Sigmoid colon (tissue), 6 donors: ENCODE measurements at regions not wholly inside any gene's neighbourhood (a gene's known extent, or its start where the extent isn't known, plus 50 kb on each side); places are given as distances from the start of the nearest gene placed in this dataset.

Experiments used
- DNase-seq: peaks from one replicate; pipeline ENCODE4 v3.0.0-alpha.2; 2019
- H3K27ac ChIP-seq, 4 donors: fragments of 200-600 bp; sonication (generic); one replicate each; pipeline ENCODE4 v1.5.1; 2016 to 2019; ENCODE audit warnings: mild to moderate bottlenecking in 1 of 4
- H3K27me3 ChIP-seq, 3 donors: fragments of 200-600 bp; sonication (generic); one replicate each; pipeline ENCODE4 v1.5.1; 2019; ENCODE audit warnings: mild to moderate bottlenecking in 1 of 3
- H3K36me3 ChIP-seq, 4 donors: fragments of 200-600 bp; sonication (generic); one replicate each; pipeline ENCODE4 v1.5.1; 2016 to 2019
- H3K4me1 ChIP-seq, 4 donors: fragments of 200-600 bp; sonication (generic); one replicate each; pipeline ENCODE4 v1.5.1; 2017 to 2019
- H3K4me3 ChIP-seq, 4 donors: fragments of 200-600 bp; sonication (generic); one replicate each; pipeline ENCODE4 v1.5.1; 2017 to 2019; ENCODE audit warnings: mild to moderate bottlenecking in 2 of 4, moderate library complexity in 1 of 4
- H3K9me3 ChIP-seq, 4 donors: fragments of 200-600 bp in 3 of 4; sonication (generic) in 3 of 4; one replicate each; pipeline versions ENCODE4 v1.5.1 to v1.6.1; 2013 to 2019
- CTCF ChIP-seq, 4 experiments: fragments of 450-650 bp in 3 of 4; fragments of 200-600 bp in 1 of 4; IDR thresholded peaks; one replicate each; pipeline ENCODE4 v1.5.1; 2016 to 2019; ENCODE audit warnings: antibody characterized with exemption in 4 of 4, mild to moderate bottlenecking in 3 of 4, moderate library complexity in 2 of 4
- EP300 ChIP-seq, 4 donors: sonication (generic); formaldehyde crosslinking; IDR thresholded peaks; one replicate each; pipeline ENCODE4 v1.6.1; 2017; ENCODE audit warnings: antibody characterized with exemption in 4 of 4
- POLR2A ChIP-seq, 2 donors: fragments of 450-650 bp; IDR thresholded peaks; one replicate each; pipeline ENCODE4 v1.6.1; 2016; ENCODE audit warnings: antibody characterized with exemption in 2 of 2, mild to moderate bottlenecking in 2 of 2, moderate library complexity in 2 of 2
- POLR2AphosphoS5 ChIP-seq, 4 donors: sonication (generic); formaldehyde crosslinking; IDR thresholded peaks; one replicate each; pipeline ENCODE4 v1.6.1; 2017; ENCODE audit warnings: antibody characterized with exemption in 4 of 4
- WGBS, 2 donors: extraction: QIAGEN DNeasy Blood & Tissue Kit; methylation state at CpG; one replicate each; pipeline ENCODE4 v1.1.7; 2013; 5-methylcytosine and 5-hydroxymethylcytosine counted together
- intact Hi-C: fragments of 100-400 bp; cut with DNase I; formaldehyde crosslinking; loops from one replicate; pipeline ENCODE4 v1.15.1; 2023
- donor health status: healthy with polysubstance abuse.
- donor health status: healthy.

GRCh38 chrX:117771384-117771783, 345.2 kb downstream of the KLHL13 start:
- intact Hi-C loops, result no loop called here
- TF ChIP-seq CTCF (IDR thresholded peaks at IDR 0.05), result no peak
- no peak for TF ChIP-seq EP300 (IDR thresholded peaks at IDR 0.05)
- no peak for TF ChIP-seq POLR2A (IDR thresholded peaks at IDR 0.05)
- TF ChIP-seq POLR2AphosphoS5 (IDR thresholded peaks at IDR 0.05), result no peak

GRCh38 chrX:117768861-117769604, 347.6 kb downstream of the KLHL13 start:
- intact Hi-C loops, result no loop called here
- no peak for DNase-seq
- WGBS, 2 donors, result 96 to 97% methylated on average over 37 of the region's 37 CpGs

More at GRCh38 chrX:117771384-117771783, 345.2 kb downstream of the KLHL13 start:
- Histone ChIP-seq H3K27ac (no peak overlapping the region), H3K36me3 (no peaks in the 10 kb centered on the region), H3K9me3 (no peaks in the 10 kb centered on the region), H3K4me1 (no peaks in the 10 kb centered on the region), H3K4me3 (no peak overlapping the region), H3K27me3 (no peaks in the 10 kb centered on the region)
- DNase-seq, result no peak

GRCh38 chrX:117765211-117765610, 351.4 kb downstream of the KLHL13 start:
- no peak overlapping the region for H3K4me3 ChIP-seq
- H3K9me3 ChIP-seq, result no peaks in the 10 kb centered on the region
- no peak for DNase-seq
- WGBS, 2 donors, result 71 to 78% methylated on average over 1 of the region's 1 CpG
- H3K36me3 ChIP-seq, result no peaks in the 10 kb centered on the region
- no peak overlapping the region for H3K27ac ChIP-seq
- no peak for TF ChIP-seq EP300 (IDR thresholded peaks at IDR 0.05)
- TF ChIP-seq POLR2AphosphoS5 (IDR thresholded peaks at IDR 0.05), result no peak
- no peak for TF ChIP-seq CTCF (IDR thresholded peaks at IDR 0.05)
- no peak for TF ChIP-seq POLR2A (IDR thresholded peaks at IDR 0.05)
- intact Hi-C loops, result no loop called here
- no peaks in the 10 kb centered on the region for H3K4me1 ChIP-seq
- no peaks in the 10 kb centered on the region for H3K27me3 ChIP-seq

More at GRCh38 chrX:117768861-117769604, 347.6 kb downstream of the KLHL13 start:
- Histone ChIP-seq H3K9me3 (no peaks in the 10 kb centered on the region), H3K27me3 (no peaks in the 10 kb centered on the region), H3K4me3 (no peak overlapping the region), H3K27ac (no peak overlapping the region), H3K36me3 (no peaks in the 10 kb centered on the region), H3K4me1 (no peaks in the 10 kb centered on the region)
- no peak for TF ChIP-seq EP300 (IDR thresholded peaks at IDR 0.05)
- no peak for TF ChIP-seq POLR2A (IDR thresholded peaks at IDR 0.05)
- no peak for TF ChIP-seq POLR2AphosphoS5 (IDR thresholded peaks at IDR 0.05)
- no peak for TF ChIP-seq CTCF (IDR thresholded peaks at IDR 0.05)

GRCh38 chrX:117752745-117753144, 363.9 kb downstream of the KLHL13 start:
- no peaks in the 10 kb centered on the region for H3K9me3 ChIP-seq
- H3K4me3 ChIP-seq, result no peak overlapping the region
- H3K36me3 ChIP-seq, result no peaks in the 10 kb centered on the region
- no peak overlapping the region for H3K27ac ChIP-seq
- no peak for DNase-seq
- no peak for TF ChIP-seq POLR2AphosphoS5 (IDR thresholded peaks at IDR 0.05)
- no peak for TF ChIP-seq POLR2A (IDR thresholded peaks at IDR 0.05)
- no peak for TF ChIP-seq CTCF (IDR thresholded peaks at IDR 0.05)
- TF ChIP-seq EP300 (IDR thresholded peaks at IDR 0.05), result no peak
- H3K27me3 ChIP-seq, result no peaks in the 10 kb centered on the region
- intact Hi-C loops, result no loop called here
- no peaks in the 10 kb centered on the region for H3K4me1 ChIP-seq

- Histone ChIP-seq H3K27me3 (no peaks in the 10 kb centered on the region), H3K4me1 (no peaks in the 10 kb centered on the region), H3K9me3 (no peaks in the 10 kb centered on the region), H3K4me3 (no peak overlapping the region), H3K27ac (no peak overlapping the region), H3K36me3 (no peaks in the 10 kb centered on the region)
- no peak for TF ChIP-seq POLR2A (IDR thresholded peaks at IDR 0.05)
- TF ChIP-seq POLR2AphosphoS5 (IDR thresholded peaks at IDR 0.05), result no peak
- TF ChIP-seq EP300 (IDR thresholded peaks at IDR 0.05), result no peak
- no peak for TF ChIP-seq CTCF (IDR thresholded peaks at IDR 0.05)
- intact Hi-C loops, result no loop called here
- DNase-seq, result no peak
- 9 to 59% methylated on average over 2 of the region's 2 CpGs for WGBS, 2 donors
Observed at GRCh38 chrX:117751155-117751554, 365.5 kb downstream of the KLHL13 start.
